CD4-positive, alpha-beta T cell treated with Interleukin-21 for 1 hour (primary cell): ENCODE measurements at regions not wholly inside any gene's neighbourhood (a gene's known extent, or its start where the extent isn't known, plus 50 kb on each side); places are given as distances from the start of the nearest gene placed in this dataset.
"Not testable (repeated sequence)": the region's sequence is repeated elsewhere in the genome, so short reads cannot be mapped to it uniquely, and the experiment has no call there.

ENCODE experiments used
- DNase-seq: peaks from one replicate; pipeline ENCODE4 v3.0.0-alpha.2; 2020

GRCh38 chr14:97773598-97773997 lies 976.4 kb downstream of the VRK1 start:
- DNase-seq, result no peak

GRCh38 chr14:97776890-97777558 lies 979.8 kb downstream of the VRK1 start:
- peak; percentile 15 for DNase-seq

GRCh38 chr14:97777622-97778355 lies 980.6 kb downstream of the VRK1 start:
- peak; percentile 26 for DNase-seq

GRCh38 chr14:97779140-97779539 lies 982.0 kb downstream of the VRK1 start:
- no peak for DNase-seq

- DNase-seq, result no peak
These were observed 983.6 kb downstream of the VRK1 start for GRCh38 chr14:97780804-97781203.

- DNase-seq, result no peak
These were observed 984.8 kb downstream of the VRK1 start for GRCh38 chr14:97781961-97782360.

- no peak for DNase-seq
These were observed 985.8 kb downstream of the VRK1 start for GRCh38 chr14:97782871-97783414.

GRCh38 chr14:97785495-97785894 lies 988.3 kb downstream of the VRK1 start:
- DNase-seq, result no peak

- no peak for DNase-seq
These were observed 991.2 kb downstream of the VRK1 start for GRCh38 chr14:97788364-97788763.

- DNase-seq, result no peak
These were observed 991.8 kb downstream of the VRK1 start for GRCh38 chr14:97788846-97789526.

GRCh38 chr14:97791072-97791471 lies 993.9 kb downstream of the VRK1 start:
- DNase-seq, result no peak

GRCh38 chr14:97791906-97792305 lies 994.7 kb downstream of the VRK1 start:
- DNase-seq, result no peak

GRCh38 chr14:97796511-97796910 lies 999.3 kb downstream of the VRK1 start:
- no peak for DNase-seq

GRCh38 chr14:97798176-97798575 lies 1001.0 kb downstream of the VRK1 start:
- no peak for DNase-seq

- DNase-seq, result no peak
These were observed 1005.5 kb downstream of the VRK1 start for GRCh38 chr14:97802430-97803373.

- no peak for DNase-seq
These were observed 1006.9 kb downstream of the VRK1 start for GRCh38 chr14:97804056-97804455.

GRCh38 chr14:97806891-97807290 lies 1009.7 kb downstream of the VRK1 start:
- no peak for DNase-seq

- DNase-seq, result not testable (repeated sequence)
These were observed 1011.4 kb downstream of the VRK1 start for GRCh38 chr14:97808541-97808940.

- DNase-seq, result no peak
These were observed 1016.4 kb downstream of the VRK1 start for GRCh38 chr14:97813556-97813955.

GRCh38 chr14:97820781-97821180 lies 1023.6 kb downstream of the VRK1 start:
- DNase-seq, result no peak

GRCh38 chr14:97824218-97824617 lies 1027.0 kb downstream of the VRK1 start:
- no peak for DNase-seq

GRCh38 chr14:97827746-97828145 lies 1030.6 kb downstream of the VRK1 start:
- no peak for DNase-seq

- DNase-seq, result no peak
These were observed 1035.6 kb downstream of the VRK1 start for GRCh38 chr14:97832776-97833175.
